HG02943 (cell line): ENCODE measurements at regions not wholly inside any gene's neighbourhood (a gene's known extent, or its start where the extent isn't known, plus 50 kb on each side); places are given as distances from the start of the nearest gene placed in this dataset.

Experiments used
- ATAC-seq: cut with Tn5 transposase; IDR thresholded peaks from one replicate; pipeline ENCODE4 v1.9.1; 2021; ENCODE audit warnings: mild to moderate bottlenecking, low read depth, moderate library complexity; ENCODE audit not compliant: unreplicated experiment

GRCh38 chr2:123207245-123207644 lies 817.8 kb upstream of the CNTNAP5 start:
- no peak for ATAC-seq

GRCh38 chr2:123209202-123209601 lies 815.9 kb upstream of the CNTNAP5 start:
- no peak for ATAC-seq

GRCh38 chr2:123211181-123211580 lies 813.9 kb upstream of the CNTNAP5 start:
- ATAC-seq: no peak

- no peak for ATAC-seq
Measured at GRCh38 chr2:123245156-123245555, 779.9 kb upstream of the CNTNAP5 start.

GRCh38 chr2:123258877-123259539 lies 766.1 kb upstream of the CNTNAP5 start:
- no peak for ATAC-seq

GRCh38 chr2:123262856-123263255 lies 762.2 kb upstream of the CNTNAP5 start:
- no peak for ATAC-seq

- ATAC-seq: no peak
Measured at GRCh38 chr2:123283431-123283830, 741.7 kb upstream of the CNTNAP5 start.

GRCh38 chr2:123303731-123304130 lies 721.4 kb upstream of the CNTNAP5 start:
- ATAC-seq: no peak
